ENCODE measurements at regions not wholly inside any gene's neighbourhood (a gene's known extent, or its start where the extent isn't known, plus 50 kb on each side); places are given as distances from the start of the nearest gene placed in this dataset.

GRCh38 chr15:31540633-31541032, 214.0 kb downstream of the KLF13 start:
- TF ChIP-seq POLR2A (IDR thresholded peaks at IDR 0.05): no peak
- TF ChIP-seq, protein P1, sequence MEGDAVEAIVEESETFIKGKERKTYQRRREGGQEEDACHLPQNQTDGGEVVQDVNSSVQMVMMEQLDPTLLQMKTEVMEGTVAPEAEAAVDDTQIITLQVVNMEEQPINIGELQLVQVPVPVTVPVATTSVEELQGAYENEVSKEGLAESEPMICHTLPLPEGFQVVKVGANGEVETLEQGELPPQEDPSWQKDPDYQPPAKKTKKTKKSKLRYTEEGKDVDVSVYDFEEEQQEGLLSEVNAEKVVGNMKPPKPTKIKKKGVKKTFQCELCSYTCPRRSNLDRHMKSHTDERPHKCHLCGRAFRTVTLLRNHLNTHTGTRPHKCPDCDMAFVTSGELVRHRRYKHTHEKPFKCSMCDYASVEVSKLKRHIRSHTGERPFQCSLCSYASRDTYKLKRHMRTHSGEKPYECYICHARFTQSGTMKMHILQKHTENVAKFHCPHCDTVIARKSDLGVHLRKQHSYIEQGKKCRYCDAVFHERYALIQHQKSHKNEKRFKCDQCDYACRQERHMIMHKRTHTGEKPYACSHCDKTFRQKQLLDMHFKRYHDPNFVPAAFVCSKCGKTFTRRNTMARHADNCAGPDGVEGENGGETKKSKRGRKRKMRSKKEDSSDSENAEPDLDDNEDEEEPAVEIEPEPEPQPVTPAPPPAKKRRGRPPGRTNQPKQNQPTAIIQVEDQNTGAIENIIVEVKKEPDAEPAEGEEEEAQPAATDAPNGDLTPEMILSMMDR (IDR thresholded peaks at IDR 0.05): no peak
